Hindlimb muscle (tissue), 1 donor: ENCODE measurements at regions not wholly inside any gene's neighbourhood (a gene's known extent, or its start where the extent isn't known, plus 50 kb on each side); places are given as distances from the start of the nearest gene placed in this dataset.
"Not testable (repeated sequence)": the region's sequence is repeated elsewhere in the genome, so short reads cannot be mapped to it uniquely, and the experiment has no call there.

Source experiments
- DNase-seq: peaks from one replicate; pipeline ENCODE4 v3.0.0-alpha.2; 2013

- DNase-seq, result no peak
Measured at GRCh38 chr10:23657677-23658076, 218.8 kb downstream of the OTUD1 start.

DNA sequence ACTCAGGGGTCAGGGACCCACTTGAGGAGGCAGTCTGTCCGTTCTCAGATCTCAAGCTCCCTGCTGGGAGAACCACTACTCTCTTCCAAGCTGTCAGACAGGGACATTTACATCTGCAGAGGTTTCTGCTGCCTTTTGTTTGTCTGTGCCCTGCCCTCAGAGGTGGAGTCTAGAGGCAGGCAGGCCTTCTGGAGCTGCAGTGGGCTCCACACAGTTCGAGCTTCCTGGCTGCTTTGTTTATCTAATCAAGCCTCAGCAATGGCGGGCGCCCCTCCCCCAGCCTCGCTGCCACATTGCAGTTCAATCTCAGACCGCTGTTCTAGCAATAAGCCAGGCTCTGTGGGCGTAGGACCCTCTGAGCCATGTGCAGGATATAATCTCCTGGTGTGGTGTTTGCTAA is 233.0 kb downstream of the OTUD1 start:
- not testable (repeated sequence) for DNase-seq

DNA sequence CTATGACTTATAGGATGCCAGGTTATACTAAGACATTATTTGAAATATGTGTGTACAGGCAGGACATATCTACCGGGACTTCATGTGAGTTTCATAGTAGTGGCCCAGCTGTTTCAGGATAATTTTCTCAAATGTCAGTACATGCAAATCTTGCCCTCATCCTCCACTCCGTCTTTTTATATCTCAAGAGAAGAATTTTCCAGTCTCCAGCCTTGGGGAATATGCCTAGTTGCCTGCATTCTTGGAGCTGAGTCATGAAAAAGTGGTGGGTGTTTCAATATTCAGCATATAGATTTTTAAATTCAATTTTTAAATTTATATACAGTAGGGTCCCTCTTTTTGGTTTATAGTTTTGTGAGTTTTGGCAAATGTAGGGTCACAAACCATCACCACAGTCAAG is 236.7 kb downstream of the OTUD1 start:
- DNase-seq, result no peak

DNA sequence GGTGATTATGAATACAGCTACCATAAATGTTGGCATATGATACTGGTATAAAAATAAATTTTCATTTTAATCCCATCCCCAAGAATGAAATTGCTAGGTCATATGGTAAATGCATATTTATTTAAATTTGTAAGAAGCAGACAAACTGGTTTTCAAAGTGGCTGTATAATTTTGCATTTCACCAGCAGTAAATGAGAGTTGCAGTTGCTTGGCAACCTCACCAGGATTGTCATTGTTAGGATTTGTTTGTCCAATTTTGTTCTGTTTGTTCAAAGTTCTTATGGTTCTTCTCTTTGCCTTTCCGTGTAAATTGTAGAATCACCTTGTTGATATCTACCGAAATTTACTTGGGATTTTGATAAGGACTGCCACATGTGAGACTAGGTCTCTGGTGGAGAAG is 237.4 kb downstream of the OTUD1 start:
- DNase-seq, result no peak

DNA sequence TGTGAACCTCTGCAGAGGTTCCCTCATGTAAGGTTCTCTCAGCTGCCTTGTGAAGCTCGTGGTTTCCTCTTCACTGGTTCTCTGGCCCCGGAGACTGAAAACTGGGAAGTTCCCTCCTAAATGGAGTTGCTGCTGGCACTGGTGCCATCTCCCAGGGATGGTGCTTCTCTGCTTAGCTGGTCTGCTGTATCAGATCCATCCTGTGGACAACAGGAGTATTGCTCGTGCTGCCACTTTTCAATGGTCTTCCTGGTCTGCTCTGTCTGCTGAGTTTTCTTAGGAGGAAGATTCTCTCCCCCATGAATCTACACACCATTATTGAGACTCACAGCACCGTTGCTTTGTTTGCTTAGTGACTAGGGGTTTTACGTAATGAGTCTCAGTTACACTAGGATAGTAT is 247.8 kb downstream of the OTUD1 start:
- DNase-seq, result no peak

- DNase-seq, result no peak
Measured at GRCh38 chr10:23692736-23693135, 253.9 kb downstream of the OTUD1 start.

DNA sequence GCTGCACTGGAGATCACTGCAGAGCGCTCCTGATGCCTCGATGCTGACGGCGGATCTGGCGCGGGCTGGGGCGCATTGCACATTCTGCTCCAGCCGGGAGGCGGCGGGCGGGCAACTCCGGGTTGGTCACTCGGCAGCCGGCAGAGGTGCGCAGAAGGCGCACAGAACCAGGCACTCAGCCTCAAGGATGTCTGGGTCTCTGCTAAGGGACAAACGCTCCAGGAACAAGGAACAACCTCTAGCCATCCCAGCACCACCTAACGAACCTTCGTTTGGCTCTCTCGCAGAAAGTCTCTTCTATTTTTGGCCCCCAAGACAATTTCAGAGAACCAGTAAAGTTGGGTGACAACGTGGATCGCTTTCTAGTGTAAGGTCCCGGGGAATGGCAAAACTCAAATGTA is 254.6 kb downstream of the OTUD1 start:
- DNase-seq, result no peak

- no peak for DNase-seq
Measured at GRCh38 chr10:23693925-23694324, 255.1 kb downstream of the OTUD1 start.

GRCh38 chr10:23694446-23694920 is 255.6 kb downstream of the OTUD1 start:
- DNase-seq, result peak; percentile 32

GRCh38 chr10:23694921-23695824 is 256.3 kb downstream of the OTUD1 start:
- DNase-seq, result no peak

- DNase-seq, result no peak
Measured at GRCh38 chr10:23695825-23696420, 257.0 kb downstream of the OTUD1 start.

DNA sequence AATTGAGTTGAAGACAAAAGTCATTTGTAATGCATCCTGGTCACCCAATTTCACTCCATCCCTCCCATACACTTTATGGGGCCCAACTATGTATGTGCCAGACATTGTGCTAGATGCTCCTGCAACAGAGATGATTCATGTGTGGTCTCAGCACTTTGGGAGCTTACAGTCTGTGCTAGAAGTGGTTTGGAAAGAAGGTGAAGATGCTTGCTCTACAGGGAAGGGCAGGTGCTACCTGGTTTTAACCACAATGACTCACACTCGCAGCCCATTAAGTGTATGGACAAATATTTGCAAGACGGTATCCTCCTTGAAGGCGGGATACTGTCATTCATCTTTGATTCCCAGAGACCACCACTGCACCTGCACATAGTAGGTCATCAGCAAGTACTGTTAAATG is 257.6 kb downstream of the OTUD1 start:
- no peak for DNase-seq

- DNase-seq, result no peak
Measured at GRCh38 chr10:23702977-23703414, 264.1 kb downstream of the OTUD1 start.

DNA sequence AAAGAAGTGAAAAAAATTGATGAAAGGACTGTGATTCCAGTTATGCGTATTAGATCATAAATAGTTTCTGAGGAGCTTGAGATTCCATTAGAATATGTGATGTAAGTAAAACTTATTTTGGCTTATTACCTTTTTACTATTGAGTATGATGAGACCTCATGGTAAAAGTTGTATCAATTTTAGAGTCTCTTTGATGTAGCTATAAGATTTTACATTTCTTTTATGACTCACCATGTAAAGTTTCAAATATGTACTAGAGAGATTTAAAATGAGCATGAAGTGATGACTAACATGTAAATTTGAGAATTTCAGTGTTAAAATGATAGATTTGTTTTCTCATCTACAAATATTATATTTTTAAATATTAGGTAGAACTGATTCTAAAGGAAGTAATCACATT is 276.5 kb downstream of the OTUD1 start:
- no peak for DNase-seq

DNA sequence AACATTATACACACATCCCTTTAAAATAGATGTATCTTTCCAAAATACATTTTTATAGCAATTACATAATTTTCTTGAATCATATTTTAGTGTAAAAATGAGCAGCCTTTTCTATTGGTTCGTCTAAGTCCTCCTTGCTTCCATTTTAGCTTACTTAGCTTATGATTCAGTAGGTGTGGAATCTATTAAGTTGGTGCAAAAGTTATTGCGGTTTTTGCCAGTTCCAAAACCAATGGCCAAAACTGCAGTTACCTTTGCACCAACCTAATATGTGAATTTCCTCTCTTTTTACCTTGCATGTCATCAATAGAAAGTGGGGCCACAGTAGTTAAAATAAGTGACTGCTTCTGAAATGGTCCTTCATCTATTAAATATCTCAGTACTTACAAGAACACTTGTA is 279.0 kb downstream of the OTUD1 start:
- no peak for DNase-seq

DNA sequence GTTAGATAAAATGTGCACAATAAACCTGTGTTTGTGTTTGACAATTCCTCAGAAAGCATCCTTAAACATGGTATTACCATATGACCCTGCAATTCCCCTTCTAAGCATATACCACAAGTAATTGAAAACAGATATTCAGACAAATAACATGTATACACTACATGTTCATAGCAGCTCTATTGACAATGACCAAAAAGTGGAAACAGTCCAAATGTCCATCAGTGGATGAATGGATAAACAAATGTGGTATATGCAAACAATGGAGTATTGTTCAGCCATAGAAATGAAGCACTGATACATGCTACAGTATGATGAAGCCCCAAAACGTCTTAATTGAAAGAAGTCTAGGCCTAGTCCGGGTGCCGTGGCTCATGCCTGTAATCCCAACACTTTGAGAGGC is 280.1 kb downstream of the OTUD1 start:
- DNase-seq, result no peak

DNA sequence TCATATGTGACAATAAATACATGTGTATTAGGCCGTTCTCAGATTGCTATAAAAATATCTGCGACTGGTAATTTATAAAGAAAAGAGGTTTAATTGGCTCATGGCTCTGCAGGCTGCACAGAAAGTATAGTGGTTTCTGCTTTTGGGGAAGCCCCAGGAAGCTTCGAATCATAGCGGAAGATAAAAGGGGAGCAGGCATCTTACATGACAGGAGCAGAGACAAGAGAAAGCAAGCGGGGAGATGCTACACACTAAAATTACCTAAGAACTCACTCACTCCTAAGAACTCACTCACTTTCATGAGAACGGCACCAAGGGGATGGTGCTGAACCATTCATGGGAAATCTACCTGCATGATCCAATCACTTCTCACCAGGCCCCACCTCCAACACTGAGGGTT is 284.9 kb downstream of the OTUD1 start:
- DNase-seq, result no peak

DNA sequence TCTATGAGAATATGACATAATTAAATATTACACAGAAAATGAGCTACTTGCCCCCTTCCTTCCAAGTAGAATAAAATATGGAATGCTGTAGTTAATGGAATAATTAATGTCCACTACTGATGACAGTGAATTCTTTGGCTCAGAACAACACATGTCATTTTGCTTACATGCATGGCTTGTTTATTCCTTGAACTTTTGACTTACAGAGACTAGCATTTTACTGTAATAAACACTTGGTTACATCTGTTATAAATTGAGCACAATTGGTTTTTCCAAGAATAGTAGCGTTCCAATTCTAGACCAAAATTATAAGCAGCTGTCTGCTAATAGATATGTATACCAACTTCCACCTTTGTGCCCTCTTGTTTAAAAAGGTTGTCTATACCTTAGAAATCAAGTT is 286.7 kb downstream of the OTUD1 start:
- peak; percentile 8 for DNase-seq

GRCh38 chr10:23742368-23742767 is 303.5 kb downstream of the OTUD1 start:
- no peak for DNase-seq

GRCh38 chr10:23742807-23743206 is 303.9 kb downstream of the OTUD1 start:
- DNase-seq, result no peak

GRCh38 chr10:23754179-23754578 is 315.3 kb downstream of the OTUD1 start:
- DNase-seq, result no peak

- DNase-seq, result no peak
Measured at GRCh38 chr10:23754941-23755340, 316.1 kb downstream of the OTUD1 start.

- no peak for DNase-seq
Measured at GRCh38 chr10:23755556-23755955, 316.7 kb downstream of the OTUD1 start.

DNA sequence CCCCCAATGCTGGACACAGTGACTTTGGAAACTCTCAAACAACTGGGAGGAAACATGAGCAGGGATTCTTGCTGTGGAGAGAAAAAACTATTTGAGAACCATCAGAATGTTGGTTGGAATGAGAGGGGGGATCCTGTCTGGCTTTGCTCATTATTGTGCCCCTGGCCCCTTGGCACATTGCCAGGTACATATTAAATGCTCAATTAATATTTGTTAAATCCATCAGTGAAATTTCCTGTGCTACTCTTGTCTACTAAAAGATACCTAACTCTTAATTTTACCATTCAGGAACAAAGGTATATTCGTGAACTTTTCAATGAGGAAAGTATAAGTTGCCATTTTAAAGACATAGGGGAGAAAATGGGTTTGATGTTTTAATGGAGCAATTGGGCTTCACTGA is 329.4 kb downstream of the OTUD1 start:
- DNase-seq, result no peak
